Calu3 (cell line): ENCODE measurements at regions not wholly inside any gene's neighbourhood (a gene's known extent, or its start where the extent isn't known, plus 50 kb on each side); places are given as distances from the start of the nearest gene placed in this dataset.
"Not testable (repeated sequence)": the region's sequence is repeated elsewhere in the genome, so short reads cannot be mapped to it uniquely, and the experiment has no call there.

Experiments
- BruUV-seq: library from RNA; stranded (reverse); fragments of 400-500 nt; replicated peaks from 2 replicates; lab custom pipeline; 2021; lab: Mats Ljungman, UMichigan
- CTCF ChIA-PET: fragments of 300-600 bp; sonication (Branson Sonifier 250); formaldehyde crosslinking; loops from one replicate; lab custom pipeline; 2022; ENCODE audit warnings: antibody characterized with exemption; lab: Charles Lee
- DNase-seq: peaks from one replicate; pipeline ENCODE4 v3.0.0; 2022
- H3K27ac Mint-ChIP-seq: one replicate; pipeline ENCODE4 v1.8.0; 2022; ENCODE audit warnings: mixed read lengths; ENCODE audit not compliant: unreplicated experiment
- H3K27me3 Mint-ChIP-seq: one replicate; pipeline ENCODE4 v1.8.0; 2022; ENCODE audit warnings: mixed read lengths; ENCODE audit not compliant: unreplicated experiment
- H3K36me3 Mint-ChIP-seq: one replicate; pipeline ENCODE4 v1.8.0; 2022; ENCODE audit warnings: mild to moderate bottlenecking, moderate library complexity, mixed read lengths; ENCODE audit not compliant: insufficient read depth, unreplicated experiment
- H3K4me1 Mint-ChIP-seq: one replicate; pipeline ENCODE4 v1.8.0; 2022; ENCODE audit warnings: mild to moderate bottlenecking, low read depth, mixed read lengths; ENCODE audit not compliant: unreplicated experiment
- H3K4me3 Mint-ChIP-seq: one replicate; pipeline ENCODE4 v1.8.0; 2022; ENCODE audit warnings: mild to moderate bottlenecking, low read depth, moderate library complexity, mixed read lengths; ENCODE audit not compliant: unreplicated experiment
- H3K9me3 Mint-ChIP-seq: one replicate; pipeline ENCODE4 v1.8.0; 2022; ENCODE audit warnings: low read depth, mixed read lengths; ENCODE audit not compliant: unreplicated experiment
- CTCF ChIP-seq: fragments of 200-600 bp; IDR thresholded peaks from one replicate; pipeline ENCODE4 v1.8.0; 2022; ENCODE audit warnings: antibody characterized with exemption; ENCODE audit not compliant: unreplicated experiment
- intact Hi-C: fragments of 100-400 bp; cut with micrococcal nuclease; formaldehyde crosslinking; loops from one replicate; pipeline ENCODE4 v1.10.0; 2022; ENCODE audit not compliant: unreplicated experiment

DNA sequence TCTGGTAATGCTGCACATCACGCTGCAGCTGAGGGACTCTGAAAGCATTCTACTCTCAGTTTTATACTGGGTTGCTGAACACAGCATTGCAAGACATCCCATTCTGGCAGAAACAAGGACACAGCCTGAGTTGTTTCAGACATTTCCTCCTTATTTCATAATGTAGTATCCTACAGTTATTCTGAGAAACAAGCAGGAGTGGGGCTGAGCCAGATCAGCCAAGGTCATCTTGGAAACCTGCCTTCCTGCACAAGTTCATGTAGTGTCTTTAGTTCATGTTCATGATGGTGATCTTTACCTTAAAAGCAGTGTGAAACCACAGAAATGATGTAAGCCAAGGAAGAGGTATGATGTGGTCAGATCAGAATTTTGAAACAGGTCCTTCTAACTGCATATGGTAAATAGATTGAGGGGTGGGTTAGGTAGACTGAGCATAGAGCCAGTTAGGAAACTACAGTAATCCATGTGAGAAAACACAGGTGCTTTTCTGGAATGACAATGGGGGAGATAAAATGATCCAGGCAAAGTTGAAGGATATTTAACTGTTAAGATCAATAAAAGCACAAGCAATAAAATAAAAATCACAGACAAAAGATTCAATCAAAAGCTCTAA, 1686.8 kb downstream of the LRRC4C start:
- intact Hi-C loops: no loop called here
- CTCF ChIA-PET: no interaction called here
- H3K4me1 Mint-ChIP-seq: no peaks in the 10 kb centered on the region
- peaks cover 9% of the 10 kb centered on the region for H3K9me3 Mint-ChIP-seq
- no peak for DNase-seq
- H3K4me3 Mint-ChIP-seq: no peak overlapping the region
- H3K36me3 Mint-ChIP-seq: no peaks in the 10 kb centered on the region
- no peak for TF ChIP-seq CTCF
- H3K27me3 Mint-ChIP-seq: no peaks in the 10 kb centered on the region
- no TSS peak for BruUV-seq
- no peak overlapping the region for H3K27ac Mint-ChIP-seq

GRCh38 chr11:39768214-39768613, 1691.2 kb downstream of the LRRC4C start:
- Mint-ChIP-seq H3K36me3 (no peaks in the 10 kb centered on the region), H3K27ac (no peak overlapping the region), H3K4me3 (no peak overlapping the region), H3K4me1 (no peaks in the 10 kb centered on the region), H3K27me3 (no peaks in the 10 kb centered on the region), H3K9me3 (peaks cover 19% of the 10 kb centered on the region)
- intact Hi-C loops: no loop called here
- BruUV-seq: no TSS peak
- no peak for DNase-seq
- TF ChIP-seq CTCF: no peak
- CTCF ChIA-PET: no interaction called here

GRCh38 chr11:39745401-39745800, 1714.1 kb downstream of the LRRC4C start:
- H3K4me3 Mint-ChIP-seq: no peak overlapping the region
- BruUV-seq: no TSS peak
- H3K27ac Mint-ChIP-seq: no peak overlapping the region

GRCh38 chr11:39741066-39741465, 1718.4 kb downstream of the LRRC4C start:
- CTCF ChIA-PET: no interaction called here
- no TSS peak for BruUV-seq
- H3K9me3 Mint-ChIP-seq: no peaks in the 10 kb centered on the region
- H3K27me3 Mint-ChIP-seq: no peaks in the 10 kb centered on the region
- no peak for DNase-seq
- H3K36me3 Mint-ChIP-seq: no peaks in the 10 kb centered on the region
- TF ChIP-seq CTCF: no peak
- no peak overlapping the region for H3K27ac Mint-ChIP-seq
- no peaks in the 10 kb centered on the region for H3K4me1 Mint-ChIP-seq
- H3K4me3 Mint-ChIP-seq: no peak overlapping the region
- intact Hi-C loops: no loop called here

More at GRCh38 chr11:39745401-39745800, 1714.1 kb downstream of the LRRC4C start:
- Mint-ChIP-seq H3K36me3 (no peaks in the 10 kb centered on the region), H3K4me1 (no peaks in the 10 kb centered on the region), H3K27me3 (no peaks in the 10 kb centered on the region), H3K9me3 (peaks cover 4% of the 10 kb centered on the region)
- no peak for DNase-seq
- intact Hi-C loops: no loop called here
- CTCF ChIA-PET: no interaction called here
- TF ChIP-seq CTCF: no peak

DNA sequence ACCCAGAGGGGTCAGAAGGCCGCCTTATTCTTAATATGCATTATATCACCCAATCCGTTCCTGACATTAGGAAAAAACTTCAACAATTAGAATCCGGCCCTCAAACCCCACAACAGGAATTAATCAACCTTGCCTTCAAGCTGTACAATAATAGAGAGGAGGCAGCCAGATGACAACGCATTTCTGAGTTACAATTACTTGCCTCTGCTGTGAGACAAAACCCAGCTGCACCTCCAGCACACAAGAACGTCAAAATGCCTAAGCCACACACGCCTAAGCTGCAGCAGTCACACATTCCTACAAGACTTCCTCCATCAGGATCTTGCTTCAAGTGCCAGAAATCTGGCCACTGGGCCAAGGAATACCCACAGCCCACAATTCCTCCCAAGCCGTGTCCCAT, 1723.1 kb downstream of the LRRC4C start:
- BruUV-seq, H3K36me3 Mint-ChIP-seq, H3K27ac Mint-ChIP-seq, H3K27me3 Mint-ChIP-seq, DNase-seq, H3K4me3 Mint-ChIP-seq, CTCF ChIA-PET, H3K4me1 Mint-ChIP-seq, intact Hi-C loops: not testable (repeated sequence)
- peaks cover 18% of the 10 kb centered on the region for H3K9me3 Mint-ChIP-seq
